ENCODE measurements at regions not wholly inside any gene's neighbourhood (a gene's known extent, or its start where the extent isn't known, plus 50 kb on each side); places are given as distances from the start of the nearest gene placed in this dataset.

- 91 to 94% methylated on average over 11 of the region's 11 CpGs for WGBS, 2 donors
- no peaks in the 10 kb centered on the region for H3K36me3 ChIP-seq (ENCODE audit: control insufficient read depth in 4 of 4, insufficient read depth in 4 of 4, low read length in 4 of 4)
- DNase-seq = no peak
- TF ChIP-seq CTCF (IDR thresholded peaks at IDR 0.05; ENCODE audit: control extremely low read depth, extremely low read depth) = no peak
- H3K27me3 ChIP-seq (ENCODE audit: control insufficient read depth in 3 of 3, insufficient read depth in 3 of 3, low read length in 2 of 3) = no peaks in the 10 kb centered on the region
- H3K9me3 ChIP-seq (ENCODE audit: control insufficient read depth in 4 of 4, insufficient read depth in 3 of 4, low read length in 3 of 4) = peaks cover 0 to 6% (median 2%) of the 10 kb centered on the region in 4 donors
- no peak overlapping the region for H3K4me3 ChIP-seq
- H3K4me1 ChIP-seq (ENCODE audit: control insufficient read depth in 5 of 5, insufficient read depth in 5 of 5, low read length in 5 of 5) = peaks cover 0 to 5% (median 0%) of the 10 kb centered on the region in 5 donors
- no peak overlapping the region for H3K27ac ChIP-seq (ENCODE audit: low read depth in 1 of 2, low read length in 1 of 2)
- ATAC-seq (ENCODE audit: insufficient read depth, low FRiP score) = no peak
- no peak overlapping the region for H3K9ac ChIP-seq (ENCODE audit: insufficient read depth in 1 of 2, low read length in 2 of 2)
Observed at GRCh38 chr11:70895366-70895670, 357.1 kb downstream of the SHANK2 start.

- Histone ChIP-seq H3K4me3 (no peak overlapping the region), H3K4me1 (ENCODE audit: control insufficient read depth in 5 of 5, insufficient read depth in 5 of 5, low read length in 5 of 5) (peaks cover 0 to 8% (median 0%) of the 10 kb centered on the region in 5 donors), H3K27me3 (ENCODE audit: control insufficient read depth in 3 of 3, insufficient read depth in 3 of 3, low read length in 2 of 3) (no peaks in the 10 kb centered on the region), H3K9me3 (ENCODE audit: control insufficient read depth in 4 of 4, insufficient read depth in 3 of 4, low read length in 3 of 4) (peaks cover 0 to 6% (median 2%) of the 10 kb centered on the region in 4 donors), H3K9ac (ENCODE audit: insufficient read depth in 1 of 2, low read length in 2 of 2) (no peak overlapping the region), H3K36me3 (ENCODE audit: control insufficient read depth in 4 of 4, insufficient read depth in 4 of 4, low read length in 4 of 4) (no peaks in the 10 kb centered on the region), H3K27ac (ENCODE audit: low read depth in 1 of 2, low read length in 1 of 2) (no peak overlapping the region)
- ATAC-seq (ENCODE audit: insufficient read depth, low FRiP score) = no peak
- 95 to 98% methylated on average over 1 of the region's 1 CpG for WGBS, 2 donors
- no peak for DNase-seq
- no peak for TF ChIP-seq CTCF (IDR thresholded peaks at IDR 0.05; ENCODE audit: control extremely low read depth, extremely low read depth)
Observed at GRCh38 chr11:70897429-70897828, 354.9 kb downstream of the SHANK2 start.

GRCh38 chr11:70899616-70900015 lies 352.8 kb downstream of the SHANK2 start:
- DNase-seq (no peak), ATAC-seq (ENCODE audit: insufficient read depth, low FRiP score) (no peak)
- Histone ChIP-seq H3K27me3 (ENCODE audit: control insufficient read depth in 3 of 3, insufficient read depth in 3 of 3, low read length in 2 of 3) (no peaks in the 10 kb centered on the region), H3K4me3 (no peak overlapping the region), H3K27ac (ENCODE audit: low read depth in 1 of 2, low read length in 1 of 2) (no peak overlapping the region), H3K9ac (ENCODE audit: insufficient read depth in 1 of 2, low read length in 2 of 2) (no peak overlapping the region), H3K4me1 (ENCODE audit: control insufficient read depth in 5 of 5, insufficient read depth in 5 of 5, low read length in 5 of 5) (peaks cover 0 to 8% (median 0%) of the 10 kb centered on the region in 5 donors), H3K36me3 (ENCODE audit: control insufficient read depth in 4 of 4, insufficient read depth in 4 of 4, low read length in 4 of 4) (no peaks in the 10 kb centered on the region), H3K9me3 (ENCODE audit: control insufficient read depth in 4 of 4, insufficient read depth in 3 of 4, low read length in 3 of 4) (peaks cover 0 to 6% (median 3%) of the 10 kb centered on the region in 4 donors)
- no peak for TF ChIP-seq CTCF (IDR thresholded peaks at IDR 0.05; ENCODE audit: control extremely low read depth, extremely low read depth)
- WGBS, 2 donors = 93 to 95% methylated on average over 6 of the region's 6 CpGs

GRCh38 chr11:70900540-70900939 lies 351.8 kb downstream of the SHANK2 start:
- H3K36me3 ChIP-seq (ENCODE audit: control insufficient read depth in 4 of 4, insufficient read depth in 4 of 4, low read length in 4 of 4) = no peaks in the 10 kb centered on the region
- WGBS, 2 donors = 75 to 86% methylated on average over 4 of the region's 4 CpGs
- peaks cover 0 to 8% (median 0%) of the 10 kb centered on the region in 5 donors for H3K4me1 ChIP-seq (ENCODE audit: control insufficient read depth in 5 of 5, insufficient read depth in 5 of 5, low read length in 5 of 5)
- no peak for TF ChIP-seq CTCF (IDR thresholded peaks at IDR 0.05; ENCODE audit: control extremely low read depth, extremely low read depth)
- no peaks in the 10 kb centered on the region for H3K27me3 ChIP-seq (ENCODE audit: control insufficient read depth in 3 of 3, insufficient read depth in 3 of 3, low read length in 2 of 3)
- H3K27ac ChIP-seq (ENCODE audit: low read depth in 1 of 2, low read length in 1 of 2) = no peak overlapping the region
- H3K9me3 ChIP-seq (ENCODE audit: control insufficient read depth in 4 of 4, insufficient read depth in 3 of 4, low read length in 3 of 4) = peaks cover 0 to 10% (median 3%) of the 10 kb centered on the region in 4 donors
- no peak overlapping the region for H3K4me3 ChIP-seq
- DNase-seq (no peak), ATAC-seq (ENCODE audit: insufficient read depth, low FRiP score) (no peak)
- no peak overlapping the region for H3K9ac ChIP-seq (ENCODE audit: insufficient read depth in 1 of 2, low read length in 2 of 2)

Data from lung (tissue), 11 donors.